Esophagus squamous epithelium (tissue), 4 donors: ENCODE measurements at regions not wholly inside any gene's neighbourhood (a gene's known extent, or its start where the extent isn't known, plus 50 kb on each side); places are given as distances from the start of the nearest gene placed in this dataset.

Experiments used
- CTCF ChIP-seq, 6 experiments: fragments of 450-650 bp in 4 of 6; fragments of 200-600 bp in 2 of 6; sonication (generic) in 2 of 6; IDR thresholded peaks; one replicate each; pipeline ENCODE4 v1.5.1; 2016 to 2019; ENCODE audit warnings: antibody characterized with exemption in 6 of 6, mild to moderate bottlenecking in 4 of 6, moderate library complexity in 4 of 6
- POLR2A ChIP-seq, 4 donors: fragments of 450-650 bp; IDR thresholded peaks; one replicate each; pipeline ENCODE4 v1.6.1; 2017; ENCODE audit warnings: antibody characterized with exemption in 4 of 4, mild to moderate bottlenecking in 4 of 4, moderate library complexity in 3 of 4

GRCh38 chr1:244915736-244916135 is 51.4 kb upstream of the HNRNPU start:
- TF ChIP-seq CTCF (IDR thresholded peaks at IDR 0.05) (no peak), POLR2A (IDR thresholded peaks at IDR 0.05) (no peak)
